ENCODE measurements at regions not wholly inside any gene's neighbourhood (a gene's known extent, or its start where the extent isn't known, plus 50 kb on each side); places are given as distances from the start of the nearest gene placed in this dataset.

- no peaks in the 10 kb centered on the region; the same call in 1 of the 2 replicates for H3K9me2 ChIP-seq (ENCODE audit: insufficient read depth)
- no peaks in the 10 kb centered on the region for H3K27me3 ChIP-seq (ENCODE audit: insufficient read depth)
- no peak overlapping the region; the same call in 1 of the 2 replicates for H2AFZ ChIP-seq
- H3K27ac ChIP-seq (ENCODE audit: low read depth): no peak overlapping the region
- DNase-seq (ENCODE audit: low spot score): no peak
- no peak overlapping the region for H3K4me2 ChIP-seq
- Mint-ChIP-seq H3K27me3 (ENCODE audit: insufficient read depth, low read depth, poor library complexity) (peaks cover 1% of the 10 kb centered on the region), H3K4me1 (no peaks in the 10 kb centered on the region), H3K4me3 (no peak overlapping the region), H3K36me3 (ENCODE audit: low read depth) (peaks cover 3% of the 10 kb centered on the region; the same call in 2 of the 3 replicates), H3K27ac (no peak overlapping the region), H3K9me3 (peaks cover 6% of the 10 kb centered on the region; the same call in 1 of the 3 replicates)
- H3K4me1 ChIP-seq (ENCODE audit: insufficient read depth): no peaks in the 10 kb centered on the region
- H4K20me1 ChIP-seq (replicated peaks; ENCODE audit: insufficient read depth): no peaks in the 10 kb centered on the region
- no peak overlapping the region for H3K4me3 ChIP-seq
- no peak for TF ChIP-seq EZH2 (IDR thresholded peaks at IDR 0.05; ENCODE audit: low read depth, unreplicated experiment)
- TF ChIP-seq, protein P1, sequence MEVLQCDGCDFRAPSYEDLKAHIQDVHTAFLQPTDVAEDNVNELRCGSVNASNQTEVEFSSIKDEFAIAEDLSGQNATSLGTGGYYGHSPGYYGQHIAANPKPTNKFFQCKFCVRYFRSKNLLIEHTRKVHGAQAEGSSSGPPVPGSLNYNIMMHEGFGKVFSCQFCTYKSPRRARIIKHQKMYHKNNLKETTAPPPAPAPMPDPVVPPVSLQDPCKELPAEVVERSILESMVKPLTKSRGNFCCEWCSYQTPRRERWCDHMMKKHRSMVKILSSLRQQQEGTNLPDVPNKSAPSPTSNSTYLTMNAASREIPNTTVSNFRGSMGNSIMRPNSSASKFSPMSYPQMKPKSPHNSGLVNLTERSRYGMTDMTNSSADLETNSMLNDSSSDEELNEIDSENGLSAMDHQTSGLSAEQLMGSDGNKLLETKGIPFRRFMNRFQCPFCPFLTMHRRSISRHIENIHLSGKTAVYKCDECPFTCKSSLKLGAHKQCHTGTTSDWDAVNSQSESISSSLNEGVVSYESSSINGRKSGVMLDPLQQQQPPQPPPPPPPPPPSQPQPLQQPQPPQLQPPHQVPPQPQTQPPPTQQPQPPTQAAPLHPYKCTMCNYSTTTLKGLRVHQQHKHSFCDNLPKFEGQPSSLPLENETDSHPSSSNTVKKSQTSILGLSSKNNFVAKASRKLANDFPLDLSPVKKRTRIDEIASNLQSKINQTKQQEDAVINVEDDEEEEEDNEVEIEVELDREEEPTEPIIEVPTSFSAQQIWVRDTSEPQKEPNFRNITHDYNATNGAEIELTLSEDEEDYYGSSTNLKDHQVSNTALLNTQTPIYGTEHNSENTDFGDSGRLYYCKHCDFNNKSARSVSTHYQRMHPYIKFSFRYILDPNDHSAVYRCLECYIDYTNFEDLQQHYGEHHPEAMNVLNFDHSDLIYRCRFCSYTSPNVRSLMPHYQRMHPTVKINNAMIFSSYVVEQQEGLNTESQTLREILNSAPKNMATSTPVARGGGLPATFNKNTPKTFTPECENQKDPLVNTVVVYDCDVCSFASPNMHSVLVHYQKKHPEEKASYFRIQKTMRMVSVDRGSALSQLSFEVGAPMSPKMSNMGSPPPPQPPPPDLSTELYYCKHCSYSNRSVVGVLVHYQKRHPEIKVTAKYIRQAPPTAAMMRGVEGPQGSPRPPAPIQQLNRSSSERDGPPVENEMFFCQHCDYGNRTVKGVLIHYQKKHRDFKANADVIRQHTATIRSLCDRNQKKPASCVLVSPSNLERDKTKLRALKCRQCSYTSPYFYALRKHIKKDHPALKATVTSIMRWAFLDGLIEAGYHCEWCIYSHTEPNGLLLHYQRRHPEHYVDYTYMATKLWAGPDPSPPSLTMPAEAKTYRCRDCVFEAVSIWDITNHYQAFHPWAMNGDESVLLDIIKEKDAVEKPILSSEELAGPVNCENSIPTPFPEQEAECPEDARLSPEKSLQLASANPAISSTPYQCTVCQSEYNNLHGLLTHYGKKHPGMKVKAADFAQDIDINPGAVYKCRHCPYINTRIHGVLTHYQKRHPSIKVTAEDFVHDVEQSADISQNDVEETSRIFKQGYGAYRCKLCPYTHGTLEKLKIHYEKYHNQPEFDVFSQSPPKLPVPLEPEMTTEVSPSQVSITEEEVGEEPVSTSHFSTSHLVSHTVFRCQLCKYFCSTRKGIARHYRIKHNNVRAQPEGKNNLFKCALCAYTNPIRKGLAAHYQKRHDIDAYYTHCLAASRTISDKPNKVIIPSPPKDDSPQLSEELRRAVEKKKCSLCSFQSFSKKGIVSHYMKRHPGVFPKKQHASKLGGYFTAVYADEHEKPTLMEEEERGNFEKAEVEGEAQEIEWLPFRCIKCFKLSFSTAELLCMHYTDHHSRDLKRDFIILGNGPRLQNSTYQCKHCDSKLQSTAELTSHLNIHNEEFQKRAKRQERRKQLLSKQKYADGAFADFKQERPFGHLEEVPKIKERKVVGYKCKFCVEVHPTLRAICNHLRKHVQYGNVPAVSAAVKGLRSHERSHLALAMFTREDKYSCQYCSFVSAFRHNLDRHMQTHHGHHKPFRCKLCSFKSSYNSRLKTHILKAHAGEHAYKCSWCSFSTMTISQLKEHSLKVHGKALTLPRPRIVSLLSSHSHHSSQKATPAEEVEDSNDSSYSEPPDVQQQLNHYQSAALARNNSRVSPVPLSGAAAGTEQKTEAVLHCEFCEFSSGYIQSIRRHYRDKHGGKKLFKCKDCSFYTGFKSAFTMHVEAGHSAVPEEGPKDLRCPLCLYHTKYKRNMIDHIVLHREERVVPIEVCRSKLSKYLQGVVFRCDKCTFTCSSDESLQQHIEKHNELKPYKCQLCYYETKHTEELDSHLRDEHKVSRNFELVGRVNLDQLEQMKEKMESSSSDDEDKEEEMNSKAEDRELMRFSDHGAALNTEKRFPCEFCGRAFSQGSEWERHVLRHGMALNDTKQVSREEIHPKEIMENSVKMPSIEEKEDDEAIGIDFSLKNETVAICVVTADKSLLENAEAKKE (CRISPR knock-in tag; IDR thresholded peaks at IDR 0.05): no peak
- no peak for TF ChIP-seq NANOG (IDR thresholded peaks at IDR 0.05; ENCODE audit: borderline replicate concordance)
- no peak for TF ChIP-seq JUNB (IDR thresholded peaks at IDR 0.05; ENCODE audit: unreplicated experiment)
- TF ChIP-seq, protein P2, sequence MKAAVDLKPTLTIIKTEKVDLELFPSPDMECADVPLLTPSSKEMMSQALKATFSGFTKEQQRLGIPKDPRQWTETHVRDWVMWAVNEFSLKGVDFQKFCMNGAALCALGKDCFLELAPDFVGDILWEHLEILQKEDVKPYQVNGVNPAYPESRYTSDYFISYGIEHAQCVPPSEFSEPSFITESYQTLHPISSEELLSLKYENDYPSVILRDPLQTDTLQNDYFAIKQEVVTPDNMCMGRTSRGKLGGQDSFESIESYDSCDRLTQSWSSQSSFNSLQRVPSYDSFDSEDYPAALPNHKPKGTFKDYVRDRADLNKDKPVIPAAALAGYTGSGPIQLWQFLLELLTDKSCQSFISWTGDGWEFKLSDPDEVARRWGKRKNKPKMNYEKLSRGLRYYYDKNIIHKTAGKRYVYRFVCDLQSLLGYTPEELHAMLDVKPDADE (IDR thresholded peaks at IDR 0.05): no peak
- TF ChIP-seq, protein P3, sequence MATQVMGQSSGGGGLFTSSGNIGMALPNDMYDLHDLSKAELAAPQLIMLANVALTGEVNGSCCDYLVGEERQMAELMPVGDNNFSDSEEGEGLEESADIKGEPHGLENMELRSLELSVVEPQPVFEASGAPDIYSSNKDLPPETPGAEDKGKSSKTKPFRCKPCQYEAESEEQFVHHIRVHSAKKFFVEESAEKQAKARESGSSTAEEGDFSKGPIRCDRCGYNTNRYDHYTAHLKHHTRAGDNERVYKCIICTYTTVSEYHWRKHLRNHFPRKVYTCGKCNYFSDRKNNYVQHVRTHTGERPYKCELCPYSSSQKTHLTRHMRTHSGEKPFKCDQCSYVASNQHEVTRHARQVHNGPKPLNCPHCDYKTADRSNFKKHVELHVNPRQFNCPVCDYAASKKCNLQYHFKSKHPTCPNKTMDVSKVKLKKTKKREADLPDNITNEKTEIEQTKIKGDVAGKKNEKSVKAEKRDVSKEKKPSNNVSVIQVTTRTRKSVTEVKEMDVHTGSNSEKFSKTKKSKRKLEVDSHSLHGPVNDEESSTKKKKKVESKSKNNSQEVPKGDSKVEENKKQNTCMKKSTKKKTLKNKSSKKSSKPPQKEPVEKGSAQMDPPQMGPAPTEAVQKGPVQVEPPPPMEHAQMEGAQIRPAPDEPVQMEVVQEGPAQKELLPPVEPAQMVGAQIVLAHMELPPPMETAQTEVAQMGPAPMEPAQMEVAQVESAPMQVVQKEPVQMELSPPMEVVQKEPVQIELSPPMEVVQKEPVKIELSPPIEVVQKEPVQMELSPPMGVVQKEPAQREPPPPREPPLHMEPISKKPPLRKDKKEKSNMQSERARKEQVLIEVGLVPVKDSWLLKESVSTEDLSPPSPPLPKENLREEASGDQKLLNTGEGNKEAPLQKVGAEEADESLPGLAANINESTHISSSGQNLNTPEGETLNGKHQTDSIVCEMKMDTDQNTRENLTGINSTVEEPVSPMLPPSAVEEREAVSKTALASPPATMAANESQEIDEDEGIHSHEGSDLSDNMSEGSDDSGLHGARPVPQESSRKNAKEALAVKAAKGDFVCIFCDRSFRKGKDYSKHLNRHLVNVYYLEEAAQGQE (IDR thresholded peaks at IDR 0.05; ENCODE audit: unreplicated experiment): no peak
- no peak for ATAC-seq
- H3F3A ChIP-seq (replicated peaks; ENCODE audit: low read depth): no peaks in the 10 kb centered on the region
- H3K36me3 ChIP-seq (ENCODE audit: insufficient read depth): no peaks in the 10 kb centered on the region
- H3K79me2 ChIP-seq (replicated peaks; ENCODE audit: insufficient read depth): no peaks in the 10 kb centered on the region
Measured at GRCh38 chr2:15866563-15867193, 73.7 kb upstream of the MYCN start.

All from GM23338 (cell line).